Keratinocyte (primary cell): ENCODE measurements at regions not wholly inside any gene's neighbourhood (a gene's known extent, or its start where the extent isn't known, plus 50 kb on each side); places are given as distances from the start of the nearest gene placed in this dataset.

Experiments
- DNase-seq: peaks from one replicate; pipeline ENCODE4 v3.0.0-alpha.2; 2011; ENCODE audit warnings: low read depth, missing footprints, low spot score
- FAIRE-seq: peaks from 2 replicates; lab custom pipeline; 2011; peaks lifted over from hg19 to GRCh38; lab: Jason Lieb, UNC
- H2AFZ ChIP-seq: 2 replicates; pipeline ENCODE4 v1.6.0; 2012; ENCODE audit warnings: low read length, control low read depth, inconsistent platforms; ENCODE audit not compliant: control insufficient read depth
- H3K27ac ChIP-seq: 2 replicates; pipeline ENCODE4 v1.5.1; 2011; ENCODE audit warnings: low read length; ENCODE audit not compliant: control insufficient read depth, insufficient read depth
- H3K27me3 ChIP-seq: 3 replicates; pipeline ENCODE4 v1.6.0; 2011; ENCODE audit warnings: low read length; ENCODE audit not compliant: control insufficient read depth, insufficient read depth; ENCODE audit errors: extremely low read depth
- H3K36me3 ChIP-seq, 2 experiments: 2 replicates in 1 of 2; 3 replicates in 1 of 2; pipeline ENCODE4 v1.5.1; 2011; ENCODE audit warnings: low read length in 2 of 2, mild to moderate bottlenecking in 1 of 2; ENCODE audit not compliant: control insufficient read depth in 2 of 2, insufficient read depth in 2 of 2; ENCODE audit errors: extremely low read depth in 1 of 2
- H3K4me1 ChIP-seq: 3 replicates; pipeline ENCODE4 v1.5.1; 2011; ENCODE audit warnings: low read length; ENCODE audit not compliant: control insufficient read depth, insufficient read depth; ENCODE audit errors: extremely low read depth
- H3K4me2 ChIP-seq: 3 replicates; pipeline ENCODE4 v1.6.0; 2011; ENCODE audit warnings: low read depth, low read length; ENCODE audit not compliant: control insufficient read depth, insufficient read depth; ENCODE audit errors: extremely low read depth
- H3K4me3 ChIP-seq, 3 experiments: fragments of 200-600 bp in 1 of 3; sonication (generic) in 1 of 3; 2 replicates in 2 of 3; 3 replicates in 1 of 3; pipeline ENCODE4 v1.5.1; 2011 to 2016; ENCODE audit warnings: low read length in 3 of 3, mild to moderate bottlenecking in 3 of 3, control low read depth in 2 of 3, inconsistent platforms in 1 of 3, low read depth in 1 of 3, mixed read lengths in 1 of 3, mixed run types in 1 of 3, moderate library complexity in 1 of 3; ENCODE audit not compliant: control insufficient read depth in 2 of 3, insufficient read depth in 2 of 3; ENCODE audit errors: extremely low read depth in 1 of 3
- H3K79me2 ChIP-seq: 2 replicates; pipeline ENCODE4 v1.6.0; 2012; ENCODE audit warnings: low read length; ENCODE audit not compliant: control insufficient read depth, insufficient read depth
- H3K9ac ChIP-seq: 3 replicates; pipeline ENCODE4 v1.6.0; 2011; ENCODE audit warnings: low read length; ENCODE audit not compliant: control insufficient read depth, insufficient read depth; ENCODE audit errors: extremely low read depth
- H3K9me1 ChIP-seq: 3 replicates; pipeline ENCODE4 v1.6.0; 2011; ENCODE audit warnings: low read length; ENCODE audit not compliant: control insufficient read depth, insufficient read depth; ENCODE audit errors: extremely low read depth
- H3K9me3 ChIP-seq: 2 replicates; pipeline ENCODE4 v1.5.1; 2012; ENCODE audit warnings: low read depth, low read length; ENCODE audit not compliant: control insufficient read depth
- H4K20me1 ChIP-seq: 3 replicates; pipeline ENCODE4 v1.6.0; 2011; ENCODE audit warnings: low read length; ENCODE audit not compliant: control insufficient read depth, insufficient read depth; ENCODE audit errors: extremely low read depth
- CTCF ChIP-seq, 3 experiments: IDR thresholded peaks in 1 of 3; conservative IDR thresholded peaks in 1 of 3; optimal IDR thresholded peaks in 1 of 3; 2 replicates in 2 of 3; 3 replicates in 1 of 3; pipeline versions ENCODE3 to v1.5.1; 2011; ENCODE audit warnings: low read length in 3 of 3, mild to moderate bottlenecking in 3 of 3, moderate library complexity in 2 of 3, control low read depth in 1 of 3, inconsistent platforms in 1 of 3; ENCODE audit not compliant: insufficient read depth in 2 of 3; ENCODE audit errors: extremely low read depth in 1 of 3
- EZH2 ChIP-seq: IDR thresholded peaks from one replicate; pipeline ENCODE4 v1.6.1; 2012; ENCODE audit warnings: inconsistent platforms, mild to moderate bottlenecking, low read length, moderate library complexity
- dilution Hi-C: fragments of 300-500 bp; cut with MboI; formaldehyde crosslinking; loops from one replicate; pipeline ENCODE4 v1.7.0; 2020; ENCODE audit warnings: low sequenced_read_pairs; ENCODE audit not compliant: extremely low pct_ligation_motif_present

- Histone ChIP-seq H3K4me2 (peak overlapping the region; percentile 45), H3K36me3 (no peaks in the 10 kb centered on the region), H3K9me1 (no peaks in the 10 kb centered on the region), H4K20me1 (no peaks in the 10 kb centered on the region), H3K79me2 (no peaks in the 10 kb centered on the region), H3K9me3 (no peaks in the 10 kb centered on the region), H3K27me3 (no peaks in the 10 kb centered on the region), H3K4me3 (peak overlapping the region in 1 of 3 experiments; percentile 29), H3K9ac (no peak overlapping the region), H3K4me1 (peaks cover 27% of the 10 kb centered on the region), H3K27ac (peak overlapping the region; percentile 54), H2AFZ (no peak overlapping the region)
- no peak for TF ChIP-seq CTCF (optimal IDR thresholded peaks at IDR 0.05 in 1 of 3, IDR thresholded peaks at IDR 0.05 in 1 of 3, conservative IDR thresholded peaks at IDR 0.05 in 1 of 3; ENCODE audit: extremely low read depth in 1 of 3, insufficient read depth in 2 of 3, low read length in 3 of 3)
- TF ChIP-seq EZH2, result no peak
- peak; percentile 96 for FAIRE-seq
- DNase-seq, result peak; percentile 93
- dilution Hi-C loops, result no loop called here
Observed at GRCh38 chr16:13307255-13307654, 405.9 kb downstream of the SHISA9 start.

- H2AFZ ChIP-seq, result no peak overlapping the region
- TF ChIP-seq CTCF (optimal IDR thresholded peaks at IDR 0.05 in 1 of 3, IDR thresholded peaks at IDR 0.05 in 1 of 3, conservative IDR thresholded peaks at IDR 0.05 in 1 of 3; ENCODE audit: extremely low read depth in 1 of 3, insufficient read depth in 2 of 3, low read length in 3 of 3), result no peak
- no peak for TF ChIP-seq EZH2
- H3K9me1 ChIP-seq, result no peaks in the 10 kb centered on the region
- FAIRE-seq, result peak; percentile 59
- peak overlapping the region; percentile 54 for H3K27ac ChIP-seq
- dilution Hi-C loops, result no loop called here
- H3K4me3 ChIP-seq, result peak overlapping the region in 1 of 3 experiments; percentile 14
- DNase-seq, result no peak
- no peak overlapping the region for H3K9ac ChIP-seq
- H3K27me3 ChIP-seq, result no peaks in the 10 kb centered on the region
- H3K79me2 ChIP-seq, result no peaks in the 10 kb centered on the region
- H4K20me1 ChIP-seq, result no peaks in the 10 kb centered on the region
- peak overlapping the region; percentile 45 for H3K4me2 ChIP-seq
- no peaks in the 10 kb centered on the region for H3K36me3 ChIP-seq
- no peaks in the 10 kb centered on the region for H3K9me3 ChIP-seq
- peaks cover 27% of the 10 kb centered on the region for H3K4me1 ChIP-seq
Observed at GRCh38 chr16:13307851-13308250, 406.5 kb downstream of the SHISA9 start.
